Left lung (tissue), 4 donors: ENCODE measurements at regions not wholly inside any gene's neighbourhood (a gene's known extent, or its start where the extent isn't known, plus 50 kb on each side); places are given as distances from the start of the nearest gene placed in this dataset.

Experiments
- ATAC-seq: fragments of 200-7000 bp; cut with Tn5 transposase; one replicate; pipeline ENCODE4 v1.9.1; 2020; ENCODE audit warnings: moderate library complexity
- DNase-seq, 4 donors: peaks; one replicate each; pipeline ENCODE4 v3.0.0-alpha.2; 2013 to 2020
- H3K27ac ChIP-seq, 2 donors: fragments of 200-600 bp; sonication (generic) in 1 of 2; one replicate each; pipeline versions ENCODE4 v1.5.0 to v1.8.0; 2020 to 2021
- H3K27me3 ChIP-seq, 2 donors: fragments of 200-600 bp; sonication (generic) in 1 of 2; one replicate each; pipeline versions ENCODE4 v1.5.0 to v1.8.0; 2020 to 2021
- H3K36me3 ChIP-seq, 2 donors: fragments of 200-600 bp; sonication (generic) in 1 of 2; one replicate each; pipeline versions ENCODE4 v1.5.0 to v1.8.0; 2020 to 2021
- H3K4me1 ChIP-seq, 2 donors: fragments of 200-600 bp; one replicate each; pipeline ENCODE4 v1.8.0; 2021
- H3K4me3 ChIP-seq, 2 donors: fragments of 200-600 bp; sonication (generic) in 1 of 2; one replicate each; pipeline versions ENCODE4 v1.5.0 to v1.8.0; 2020 to 2021; ENCODE audit warnings: mild to moderate bottlenecking in 1 of 2
- H3K9me3 ChIP-seq, 2 donors: fragments of 200-600 bp; sonication (generic) in 1 of 2; one replicate each; pipeline versions ENCODE4 v1.5.0 to v1.8.0; 2020 to 2021
- CTCF ChIP-seq, 2 donors: fragments of 200-600 bp; sonication (generic) in 1 of 2; IDR thresholded peaks; one replicate each; pipeline versions ENCODE4 v1.5.0 to v1.8.0; 2021; ENCODE audit warnings: antibody characterized with exemption in 2 of 2
- intact Hi-C, 2 donors: fragments of 100-400 bp; cut with DNase I; formaldehyde crosslinking; loops; one replicate each; pipeline versions ENCODE4 v1.11.2 to v1.14.2; 2022
- donor health status: DM: no; HTN: yes; CAD: no.
- donor health status: DM: no; HTN: no; CAD: no.

- H3K27ac ChIP-seq = no peak overlapping the region
- peaks cover 0 to 38% of the 10 kb centered on the region in 2 donors for H3K9me3 ChIP-seq
- TF ChIP-seq CTCF (IDR thresholded peaks at IDR 0.05) = no peak
- no peak for DNase-seq
- H3K4me3 ChIP-seq = no peak overlapping the region
- intact Hi-C loops = no loop called here
- no peak for ATAC-seq
- H3K27me3 ChIP-seq = no peaks in the 10 kb centered on the region
- H3K4me1 ChIP-seq = no peaks in the 10 kb centered on the region
- H3K36me3 ChIP-seq = no peaks in the 10 kb centered on the region
These were observed 259.4 kb upstream of the SSTR1 start for GRCh38 chr14:37948266-37948665.

GRCh38 chr14:37968664-37969240 lies 239.0 kb upstream of the SSTR1 start:
- H3K27me3 ChIP-seq = no peaks in the 10 kb centered on the region
- no peaks in the 10 kb centered on the region for H3K4me1 ChIP-seq
- ATAC-seq = no peak
- H3K36me3 ChIP-seq = no peaks in the 10 kb centered on the region
- peaks cover 0 to 6% of the 10 kb centered on the region in 2 donors for H3K9me3 ChIP-seq
- H3K4me3 ChIP-seq = no peak overlapping the region
- no peak for TF ChIP-seq CTCF (IDR thresholded peaks at IDR 0.05)
- no peak overlapping the region for H3K27ac ChIP-seq
- no peak for DNase-seq
- intact Hi-C loops = no loop called here

- no peak for TF ChIP-seq CTCF (IDR thresholded peaks at IDR 0.05)
- no peaks in the 10 kb centered on the region for H3K27me3 ChIP-seq
- peaks cover 0 to 6% of the 10 kb centered on the region in 2 donors for H3K9me3 ChIP-seq
- intact Hi-C loops = no loop called here
- ATAC-seq (no peak), DNase-seq (no peak)
- H3K4me3 ChIP-seq = no peak overlapping the region
- H3K4me1 ChIP-seq = no peaks in the 10 kb centered on the region
- H3K36me3 ChIP-seq = no peaks in the 10 kb centered on the region
- H3K27ac ChIP-seq = no peak overlapping the region
These were observed 238.2 kb upstream of the SSTR1 start for GRCh38 chr14:37969511-37969979.

- Histone ChIP-seq H3K9me3 (peaks cover 0 to 2% of the 10 kb centered on the region in 2 donors), H3K27ac (no peak overlapping the region), H3K36me3 (no peaks in the 10 kb centered on the region), H3K4me1 (no peaks in the 10 kb centered on the region), H3K27me3 (no peaks in the 10 kb centered on the region), H3K4me3 (no peak overlapping the region)
- no peak for ATAC-seq
- no peak for DNase-seq
- intact Hi-C loops = no loop called here
- TF ChIP-seq CTCF (IDR thresholded peaks at IDR 0.05) = no peak
These were observed 237.0 kb upstream of the SSTR1 start for GRCh38 chr14:37970696-37971095.

- Histone ChIP-seq H3K27me3 (no peaks in the 10 kb centered on the region), H3K36me3 (no peaks in the 10 kb centered on the region), H3K27ac (no peak overlapping the region), H3K9me3 (no peaks in the 10 kb centered on the region), H3K4me3 (no peak overlapping the region), H3K4me1 (no peaks in the 10 kb centered on the region)
- no peak for ATAC-seq
- intact Hi-C loops = no loop called here
- no peak for TF ChIP-seq CTCF (IDR thresholded peaks at IDR 0.05)
- DNase-seq = no peak
These were observed 234.5 kb upstream of the SSTR1 start for GRCh38 chr14:37972941-37973887.
